ENCODE measurements at regions not wholly inside any gene's neighbourhood (a gene's known extent, or its start where the extent isn't known, plus 50 kb on each side); places are given as distances from the start of the nearest gene placed in this dataset.

DNA sequence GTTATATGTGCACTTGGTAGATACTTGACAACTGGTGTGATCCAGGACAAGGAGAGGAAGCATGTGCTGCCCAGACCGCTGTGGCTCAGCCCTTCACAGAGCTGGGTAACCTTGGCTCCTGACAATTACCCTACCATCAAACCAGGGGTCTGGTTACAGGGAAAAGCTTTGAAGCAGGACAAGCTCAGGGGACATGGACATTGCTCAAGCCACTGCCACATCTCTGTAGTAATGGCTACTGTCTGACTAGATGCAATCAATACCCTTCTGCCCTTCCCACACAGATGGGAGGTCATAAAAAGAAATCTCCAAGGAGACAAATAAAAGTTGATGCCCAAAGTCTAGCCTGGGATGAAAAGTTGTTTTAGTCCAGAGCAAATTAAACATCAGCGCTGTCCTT is 577.4 kb downstream of the MED13L start:
- H3K9ac ChIP-seq (ENCODE audit: insufficient read depth, low read length, poor library complexity, severe bottlenecking), result no peak overlapping the region
- H3K9me3 ChIP-seq (replicated peaks in 1 of 2; ENCODE audit: control insufficient read depth in 1 of 2, insufficient read depth in 1 of 2, low read length in 2 of 2), result no peaks in the 10 kb centered on the region
- no peaks in the 10 kb centered on the region for H3K4me1 ChIP-seq (ENCODE audit: control insufficient read depth in 1 of 2, insufficient read depth in 2 of 2, low read length in 2 of 2)
- no peaks in the 10 kb centered on the region for H3K79me2 ChIP-seq (ENCODE audit: insufficient read depth, low read length)
- WGBS (ENCODE audit: insufficient coverage), result 100% methylated on average over 2 of the region's 2 CpGs
- no peaks in the 10 kb centered on the region for H3K27me3 ChIP-seq (ENCODE audit: control insufficient read depth in 2 of 2, insufficient read depth in 2 of 2, low read length in 2 of 2)
- H3K9me3 Mint-ChIP-seq, result peaks cover 0 to 3% (median 0%) of the 10 kb centered on the region in 7 donors
- DNase-seq, result no peak
- no peaks in the 10 kb centered on the region for H3K36me3 ChIP-seq (replicated peaks in 1 of 2; ENCODE audit: control insufficient read depth in 1 of 2, insufficient read depth in 2 of 2, low read length in 2 of 2)
- no peak overlapping the region for H3K27ac Mint-ChIP-seq
- no peak overlapping the region for H3K4me3 Mint-ChIP-seq
- no peak overlapping the region for H3K27ac ChIP-seq (ENCODE audit: low read depth in 1 of 2, low read length in 2 of 2)
- H3K4me1 Mint-ChIP-seq, result no peaks in the 10 kb centered on the region
- no peak overlapping the region for H2AFZ ChIP-seq (ENCODE audit: insufficient read depth, low read depth, low read length, poor library complexity, severe bottlenecking)
- TF ChIP-seq, protein P1, sequence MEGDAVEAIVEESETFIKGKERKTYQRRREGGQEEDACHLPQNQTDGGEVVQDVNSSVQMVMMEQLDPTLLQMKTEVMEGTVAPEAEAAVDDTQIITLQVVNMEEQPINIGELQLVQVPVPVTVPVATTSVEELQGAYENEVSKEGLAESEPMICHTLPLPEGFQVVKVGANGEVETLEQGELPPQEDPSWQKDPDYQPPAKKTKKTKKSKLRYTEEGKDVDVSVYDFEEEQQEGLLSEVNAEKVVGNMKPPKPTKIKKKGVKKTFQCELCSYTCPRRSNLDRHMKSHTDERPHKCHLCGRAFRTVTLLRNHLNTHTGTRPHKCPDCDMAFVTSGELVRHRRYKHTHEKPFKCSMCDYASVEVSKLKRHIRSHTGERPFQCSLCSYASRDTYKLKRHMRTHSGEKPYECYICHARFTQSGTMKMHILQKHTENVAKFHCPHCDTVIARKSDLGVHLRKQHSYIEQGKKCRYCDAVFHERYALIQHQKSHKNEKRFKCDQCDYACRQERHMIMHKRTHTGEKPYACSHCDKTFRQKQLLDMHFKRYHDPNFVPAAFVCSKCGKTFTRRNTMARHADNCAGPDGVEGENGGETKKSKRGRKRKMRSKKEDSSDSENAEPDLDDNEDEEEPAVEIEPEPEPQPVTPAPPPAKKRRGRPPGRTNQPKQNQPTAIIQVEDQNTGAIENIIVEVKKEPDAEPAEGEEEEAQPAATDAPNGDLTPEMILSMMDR (IDR thresholded peaks at IDR 0.05), result no peak
- H4K20me1 ChIP-seq (ENCODE audit: insufficient read depth, low read length), result no peaks in the 10 kb centered on the region
- H3K36me3 Mint-ChIP-seq, result no peaks in the 10 kb centered on the region
- H3K27me3 Mint-ChIP-seq (ENCODE audit: low read depth in 3 of 3), result peaks cover 0 to 1% (median 1%) of the 10 kb centered on the region in 3 donors
- H3K4me2 ChIP-seq (replicated peaks; ENCODE audit: extremely low read depth, low read length, poor library complexity, severe bottlenecking), result no peak overlapping the region
- intact Hi-C loops (cut with micrococcal nuclease), result no loop called here
- no peak overlapping the region for H3K4me3 ChIP-seq (replicated peaks in 1 of 3; ENCODE audit: low read depth in 2 of 3, low read length in 3 of 3)

GRCh38 chr12:115698257-115698656 is 579.2 kb downstream of the MED13L start:
- no peak overlapping the region for H3K27ac Mint-ChIP-seq
- no peaks in the 10 kb centered on the region for H4K20me1 ChIP-seq (ENCODE audit: insufficient read depth, low read length)
- H3K36me3 Mint-ChIP-seq, result no peaks in the 10 kb centered on the region
- H3K4me3 ChIP-seq (replicated peaks in 1 of 3; ENCODE audit: low read depth in 2 of 3, low read length in 3 of 3), result no peak overlapping the region
- no peaks in the 10 kb centered on the region for H3K79me2 ChIP-seq (ENCODE audit: insufficient read depth, low read length)
- H3K9me3 ChIP-seq (replicated peaks in 1 of 2; ENCODE audit: control insufficient read depth in 1 of 2, insufficient read depth in 1 of 2, low read length in 2 of 2), result no peaks in the 10 kb centered on the region
- H3K27me3 ChIP-seq (ENCODE audit: control insufficient read depth in 2 of 2, insufficient read depth in 2 of 2, low read length in 2 of 2), result no peaks in the 10 kb centered on the region
- TF ChIP-seq, protein P1 (IDR thresholded peaks at IDR 0.05), result no peak
- H2AFZ ChIP-seq (ENCODE audit: insufficient read depth, low read depth, low read length, poor library complexity, severe bottlenecking), result no peak overlapping the region
- no peaks in the 10 kb centered on the region for H3K4me1 ChIP-seq (ENCODE audit: control insufficient read depth in 1 of 2, insufficient read depth in 2 of 2, low read length in 2 of 2)
- no CpG with 5 or more reads among the region's 3 CpGs for WGBS (ENCODE audit: insufficient coverage)
- no peaks in the 10 kb centered on the region for H3K36me3 ChIP-seq (replicated peaks in 1 of 2; ENCODE audit: control insufficient read depth in 1 of 2, insufficient read depth in 2 of 2, low read length in 2 of 2)
- H3K4me1 Mint-ChIP-seq, result no peaks in the 10 kb centered on the region
- H3K9me3 Mint-ChIP-seq, result peaks cover 0 to 3% (median 0%) of the 10 kb centered on the region in 7 donors
- H3K4me3 Mint-ChIP-seq, result no peak overlapping the region
- intact Hi-C loops (cut with micrococcal nuclease), result no loop called here
- no peak for DNase-seq
- H3K4me2 ChIP-seq (replicated peaks; ENCODE audit: extremely low read depth, low read length, poor library complexity, severe bottlenecking), result no peak overlapping the region
- no peak overlapping the region for H3K9ac ChIP-seq (ENCODE audit: insufficient read depth, low read length, poor library complexity, severe bottlenecking)
- no peak overlapping the region for H3K27ac ChIP-seq (ENCODE audit: low read depth in 1 of 2, low read length in 2 of 2)
- peaks cover 0 to 1% (median 1%) of the 10 kb centered on the region in 3 donors for H3K27me3 Mint-ChIP-seq (ENCODE audit: low read depth in 3 of 3)
